GM19455 (cell line): ENCODE measurements at regions not wholly inside any gene's neighbourhood (a gene's known extent, or its start where the extent isn't known, plus 50 kb on each side); places are given as distances from the start of the nearest gene placed in this dataset.
"Not testable (repeated sequence)": the region's sequence is repeated elsewhere in the genome, so short reads cannot be mapped to it uniquely, and the experiment has no call there.

Experiments used
- ATAC-seq: cut with Tn5 transposase; IDR thresholded peaks from one replicate; pipeline ENCODE4 v1.9.1; 2021; ENCODE audit not compliant: unreplicated experiment

GRCh38 chr14:105924951-105925591, 398.7 kb downstream of the TMEM121 start:
- no peak for ATAC-seq

GRCh38 chr14:105925615-105926372, 399.4 kb downstream of the TMEM121 start:
- no peak for ATAC-seq

GRCh38 chr14:105926373-105927095, 400.2 kb downstream of the TMEM121 start:
- no peak for ATAC-seq

- no peak for ATAC-seq
These were observed 401.0 kb downstream of the TMEM121 start for GRCh38 chr14:105927096-105928060.

- ATAC-seq = not testable (repeated sequence)
These were observed 402.1 kb downstream of the TMEM121 start for GRCh38 chr14:105928171-105929111.

- no peak for ATAC-seq
These were observed 403.1 kb downstream of the TMEM121 start for GRCh38 chr14:105929327-105930081.

GRCh38 chr14:105930572-105930971, 404.2 kb downstream of the TMEM121 start:
- ATAC-seq = no peak

GRCh38 chr14:105931808-105932483, 405.6 kb downstream of the TMEM121 start:
- ATAC-seq = no peak

GRCh38 chr14:105933238-105933637, 406.9 kb downstream of the TMEM121 start:
- ATAC-seq = no peak

- no peak for ATAC-seq
These were observed 409.0 kb downstream of the TMEM121 start for GRCh38 chr14:105935384-105935783.

GRCh38 chr14:105937253-105938054, 411.1 kb downstream of the TMEM121 start:
- ATAC-seq = no peak

GRCh38 chr14:105938055-105938863, 411.9 kb downstream of the TMEM121 start:
- no peak for ATAC-seq

GRCh38 chr14:105938959-105939358, 412.6 kb downstream of the TMEM121 start:
- ATAC-seq = no peak

GRCh38 chr14:105939810-105940508, 413.6 kb downstream of the TMEM121 start:
- no peak for ATAC-seq

- ATAC-seq = no peak
These were observed 414.3 kb downstream of the TMEM121 start for GRCh38 chr14:105940534-105941225.
